ENCODE measurements at regions not wholly inside any gene's neighbourhood (a gene's known extent, or its start where the extent isn't known, plus 50 kb on each side); places are given as distances from the start of the nearest gene placed in this dataset.

GRCh38 chr6:104423691-104424090 is 436.0 kb downstream of the HACE1 start:
- H2AFZ ChIP-seq (ENCODE audit: low read depth, low read length, severe bottlenecking): no peak overlapping the region
- H3K9me3 ChIP-seq (ENCODE audit: insufficient read depth, low read length): no peaks in the 10 kb centered on the region
- no peaks in the 10 kb centered on the region for H3K36me3 ChIP-seq (ENCODE audit: low read length)
- H3K9ac ChIP-seq (ENCODE audit: low read length): no peak overlapping the region
- H3K27ac ChIP-seq (ENCODE audit: low read depth, low read length): no peak overlapping the region
- H3K27me3 ChIP-seq (ENCODE audit: low read length): no peaks in the 10 kb centered on the region
- no peak for TF ChIP-seq CTCF (IDR thresholded peaks at IDR 0.05; ENCODE audit: insufficient read depth, low read length, poor library complexity, severe bottlenecking)
- TF ChIP-seq EZH2phosphoT487 (conservative IDR thresholded peaks at IDR 0.05; ENCODE audit: low read length): no peak
- no peak overlapping the region for H3K4me3 ChIP-seq (ENCODE audit: insufficient read depth, low read length, poor library complexity, severe bottlenecking)
- no peak overlapping the region for H3K4me2 ChIP-seq (ENCODE audit: low read depth, low read length, poor library complexity, severe bottlenecking)
- H3K79me2 ChIP-seq (ENCODE audit: insufficient read depth, low read length): no peaks in the 10 kb centered on the region
- H4K20me1 ChIP-seq (ENCODE audit: low read depth, low read length): no peaks in the 10 kb centered on the region
- H3F3A ChIP-seq (ENCODE audit: insufficient read depth): no peaks in the 10 kb centered on the region
- H3K9me2 ChIP-seq (replicated peaks; ENCODE audit: insufficient read depth, low read length): no peaks in the 10 kb centered on the region

- Histone ChIP-seq H4K20me1 (ENCODE audit: low read depth, low read length) (no peaks in the 10 kb centered on the region), H3K4me2 (ENCODE audit: low read depth, low read length, poor library complexity, severe bottlenecking) (no peak overlapping the region), H3K4me3 (ENCODE audit: insufficient read depth, low read length, poor library complexity, severe bottlenecking) (no peak overlapping the region), H3K79me2 (ENCODE audit: insufficient read depth, low read length) (no peaks in the 10 kb centered on the region), H3K27me3 (ENCODE audit: low read length) (no peaks in the 10 kb centered on the region), H3K9ac (ENCODE audit: low read length) (no peak overlapping the region), H3K9me3 (ENCODE audit: insufficient read depth, low read length) (no peaks in the 10 kb centered on the region), H3K9me2 (replicated peaks; ENCODE audit: insufficient read depth, low read length) (no peaks in the 10 kb centered on the region), H3F3A (ENCODE audit: insufficient read depth) (no peaks in the 10 kb centered on the region), H2AFZ (ENCODE audit: low read depth, low read length, severe bottlenecking) (no peak overlapping the region), H3K27ac (ENCODE audit: low read depth, low read length) (no peak overlapping the region), H3K36me3 (ENCODE audit: low read length) (no peaks in the 10 kb centered on the region)
- TF ChIP-seq EZH2phosphoT487 (conservative IDR thresholded peaks at IDR 0.05; ENCODE audit: low read length) (no peak), CTCF (IDR thresholded peaks at IDR 0.05; ENCODE audit: insufficient read depth, low read length, poor library complexity, severe bottlenecking) (no peak)
Measured at GRCh38 chr6:104421650-104422049, 438.1 kb downstream of the HACE1 start.

GRCh38 chr6:104418839-104419238 is 440.9 kb downstream of the HACE1 start:
- no peak overlapping the region for H3K4me2 ChIP-seq (ENCODE audit: low read depth, low read length, poor library complexity, severe bottlenecking)
- H3K27me3 ChIP-seq (ENCODE audit: low read length): no peaks in the 10 kb centered on the region
- no peak overlapping the region for H3K9ac ChIP-seq (ENCODE audit: low read length)
- TF ChIP-seq CTCF (IDR thresholded peaks at IDR 0.05; ENCODE audit: insufficient read depth, low read length, poor library complexity, severe bottlenecking): no peak
- no peak for TF ChIP-seq EZH2phosphoT487 (conservative IDR thresholded peaks at IDR 0.05; ENCODE audit: low read length)
- H3K27ac ChIP-seq (ENCODE audit: low read depth, low read length): no peak overlapping the region
- no peaks in the 10 kb centered on the region for H3F3A ChIP-seq (ENCODE audit: insufficient read depth)
- no peaks in the 10 kb centered on the region for H3K36me3 ChIP-seq (ENCODE audit: low read length)
- no peaks in the 10 kb centered on the region for H3K9me3 ChIP-seq (ENCODE audit: insufficient read depth, low read length)
- no peaks in the 10 kb centered on the region for H4K20me1 ChIP-seq (ENCODE audit: low read depth, low read length)
- no peaks in the 10 kb centered on the region for H3K79me2 ChIP-seq (ENCODE audit: insufficient read depth, low read length)
- no peaks in the 10 kb centered on the region for H3K9me2 ChIP-seq (replicated peaks; ENCODE audit: insufficient read depth, low read length)
- H2AFZ ChIP-seq (ENCODE audit: low read depth, low read length, severe bottlenecking): no peak overlapping the region
- H3K4me3 ChIP-seq (ENCODE audit: insufficient read depth, low read length, poor library complexity, severe bottlenecking): no peak overlapping the region
